DMS53 (cell line): ENCODE measurements at regions not wholly inside any gene's neighbourhood (a gene's known extent, or its start where the extent isn't known, plus 50 kb on each side); places are given as distances from the start of the nearest gene placed in this dataset.

Experiments used
- DNase-seq: peaks from one replicate; lab custom pipeline; 2025; lab: John Stamatoyannopoulos, UW

- DNase-seq: no peak
Observed at GRCh38 chr2:144703852-144704708, 184.2 kb upstream of the ZEB2 start.

GRCh38 chr2:144702051-144702450 lies 182.1 kb upstream of the ZEB2 start:
- no peak for DNase-seq

GRCh38 chr2:144701259-144701658 lies 181.3 kb upstream of the ZEB2 start:
- no peak for DNase-seq

- no peak for DNase-seq
Observed at GRCh38 chr2:144698156-144698555, 178.2 kb upstream of the ZEB2 start.

- no peak for DNase-seq
Observed at GRCh38 chr2:144695657-144696056, 175.7 kb upstream of the ZEB2 start.

GRCh38 chr2:144694456-144694855 lies 174.5 kb upstream of the ZEB2 start:
- peak; percentile 64 for DNase-seq

GRCh38 chr2:144693179-144693578 lies 173.3 kb upstream of the ZEB2 start:
- DNase-seq: no peak

- no peak for DNase-seq
Observed at GRCh38 chr2:144692661-144693060, 172.7 kb upstream of the ZEB2 start.

GRCh38 chr2:144690771-144691170 lies 170.9 kb upstream of the ZEB2 start:
- DNase-seq: no peak

GRCh38 chr2:144686518-144687215 lies 166.7 kb upstream of the ZEB2 start:
- no peak for DNase-seq

- DNase-seq: no peak
Observed at GRCh38 chr2:144683966-144684365, 164.0 kb upstream of the ZEB2 start.

GRCh38 chr2:144683107-144683753 lies 163.3 kb upstream of the ZEB2 start:
- DNase-seq: no peak

GRCh38 chr2:144682248-144682647 lies 162.3 kb upstream of the ZEB2 start:
- DNase-seq: no peak

GRCh38 chr2:144681389-144681788 lies 161.5 kb upstream of the ZEB2 start:
- no peak for DNase-seq

GRCh38 chr2:144679942-144680341 lies 160.0 kb upstream of the ZEB2 start:
- DNase-seq: peak; percentile 74

GRCh38 chr2:144678736-144679135 lies 158.8 kb upstream of the ZEB2 start:
- DNase-seq: peak; percentile 50

GRCh38 chr2:144675731-144676130 lies 155.8 kb upstream of the ZEB2 start:
- no peak for DNase-seq

- DNase-seq: no peak
Observed at GRCh38 chr2:144675331-144675730, 155.4 kb upstream of the ZEB2 start.

GRCh38 chr2:144674071-144674470 lies 154.2 kb upstream of the ZEB2 start:
- no peak for DNase-seq

GRCh38 chr2:144673456-144673855 lies 153.5 kb upstream of the ZEB2 start:
- DNase-seq: no peak

GRCh38 chr2:144671695-144672455 lies 152.0 kb upstream of the ZEB2 start:
- DNase-seq: peak; percentile 11

- DNase-seq: no peak
Observed at GRCh38 chr2:144670738-144671137, 150.8 kb upstream of the ZEB2 start.
